HG02588 (cell line): ENCODE measurements at regions not wholly inside any gene's neighbourhood (a gene's known extent, or its start where the extent isn't known, plus 50 kb on each side); places are given as distances from the start of the nearest gene placed in this dataset.
"Not testable (repeated sequence)": the region's sequence is repeated elsewhere in the genome, so short reads cannot be mapped to it uniquely, and the experiment has no call there.

Source experiments
- ATAC-seq: cut with Tn5 transposase; IDR thresholded peaks from one replicate; pipeline ENCODE4 v1.9.1; 2021; ENCODE audit warnings: mild to moderate bottlenecking, moderate library complexity; ENCODE audit not compliant: unreplicated experiment

DNA sequence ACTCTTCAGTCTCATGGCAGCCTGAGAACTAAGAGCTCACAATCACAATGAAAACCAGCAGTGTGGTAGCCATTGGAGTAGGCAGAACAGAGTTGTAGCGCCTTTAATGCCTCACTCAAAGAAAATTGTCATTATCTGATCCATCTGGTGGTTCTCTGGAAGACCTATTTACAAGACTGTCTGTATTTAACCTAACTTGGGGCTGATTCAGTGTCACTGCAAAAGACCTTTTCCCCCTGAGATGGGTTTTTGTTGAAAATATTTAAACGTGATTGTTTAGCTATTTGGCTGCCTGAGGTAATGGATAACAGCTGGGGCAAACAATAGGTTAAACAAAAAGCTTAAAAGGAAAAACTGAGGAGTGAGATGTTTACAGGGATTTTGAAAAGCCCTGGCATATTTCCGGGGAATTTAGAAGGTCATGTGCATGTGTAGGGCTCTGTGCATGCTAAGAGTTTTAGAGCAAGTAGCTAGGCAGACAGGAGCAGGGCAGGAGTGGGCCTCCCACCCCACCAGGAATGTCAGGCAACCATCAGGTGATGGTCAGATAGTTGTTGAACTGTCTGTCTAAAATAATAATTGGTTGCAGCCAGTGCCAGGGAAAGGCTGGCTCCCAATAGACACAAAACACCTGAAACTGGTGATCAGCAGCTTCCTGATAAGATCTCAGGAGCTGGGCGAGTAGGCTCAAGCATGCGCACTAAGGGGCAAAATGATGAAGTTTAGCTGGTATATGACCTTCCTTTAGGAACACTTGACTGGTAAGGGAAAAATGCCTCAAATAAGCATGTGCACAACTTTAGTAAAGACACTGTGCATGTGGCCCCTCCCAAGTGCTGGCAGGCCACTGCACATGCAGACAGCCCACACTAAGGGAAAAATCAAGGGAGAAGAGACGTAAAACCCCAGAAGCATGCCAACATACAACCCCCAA, 70.8 kb upstream of the AKIRIN2 start:
- ATAC-seq: no peak

DNA sequence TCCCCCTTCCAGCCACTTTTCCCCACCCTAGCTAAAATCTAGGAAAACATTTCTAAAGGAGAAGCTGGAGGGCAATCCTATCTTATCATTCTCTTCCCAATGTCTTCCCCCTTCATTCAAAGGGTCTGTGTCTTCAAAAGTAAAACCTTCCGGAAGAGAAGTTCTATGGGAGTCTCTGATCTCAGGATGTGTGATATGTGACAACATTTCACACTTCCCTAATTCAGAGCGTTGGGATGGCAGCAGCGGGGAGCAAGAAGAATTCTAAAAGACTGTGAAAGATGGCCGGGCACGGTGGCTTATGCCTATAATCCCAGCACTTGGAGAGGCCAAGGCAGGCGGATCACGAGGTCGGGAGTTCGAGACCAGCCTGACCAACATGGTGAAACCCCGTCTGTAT, 65.4 kb upstream of the AKIRIN2 start:
- no peak for ATAC-seq

DNA sequence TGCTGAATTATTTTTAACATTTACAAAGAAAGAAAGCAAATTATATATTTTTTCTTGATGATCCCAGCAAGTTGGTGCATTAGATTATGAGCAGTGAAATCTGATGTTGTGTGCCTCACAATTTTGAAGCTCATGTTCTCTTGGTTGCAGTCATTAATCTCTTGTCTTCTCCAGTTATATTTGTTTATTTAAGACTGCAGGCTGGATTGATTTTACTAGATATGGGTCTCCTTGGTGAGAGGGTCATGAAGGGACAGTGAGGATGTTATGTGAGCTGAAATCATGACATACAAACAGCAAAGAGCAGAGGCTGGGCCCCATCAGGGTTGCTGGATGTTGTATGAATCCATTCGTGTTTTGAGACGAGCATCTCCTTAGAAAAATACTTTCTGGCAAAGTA, 64.2 kb upstream of the AKIRIN2 start:
- ATAC-seq: no peak

DNA sequence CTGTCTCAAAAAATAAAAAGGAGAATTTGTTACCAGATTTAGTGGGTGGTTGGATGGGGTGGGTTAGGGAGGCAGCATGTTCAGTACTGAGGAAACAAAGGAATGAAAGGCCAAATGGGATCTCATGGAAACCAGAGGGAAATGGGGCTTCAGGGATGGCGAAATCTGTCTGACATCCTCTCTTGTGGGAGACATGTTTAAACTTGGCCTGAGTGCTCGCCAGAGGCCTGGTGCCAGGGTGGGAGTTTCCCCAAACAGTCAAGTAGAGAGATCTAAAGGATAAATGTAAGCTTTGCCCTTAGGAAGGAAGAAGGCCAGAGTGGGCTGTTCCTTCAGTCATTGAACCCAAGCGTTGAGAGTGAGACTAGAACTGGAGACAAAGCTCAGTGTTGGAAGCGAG, 61.9 kb upstream of the AKIRIN2 start:
- ATAC-seq: no peak

DNA sequence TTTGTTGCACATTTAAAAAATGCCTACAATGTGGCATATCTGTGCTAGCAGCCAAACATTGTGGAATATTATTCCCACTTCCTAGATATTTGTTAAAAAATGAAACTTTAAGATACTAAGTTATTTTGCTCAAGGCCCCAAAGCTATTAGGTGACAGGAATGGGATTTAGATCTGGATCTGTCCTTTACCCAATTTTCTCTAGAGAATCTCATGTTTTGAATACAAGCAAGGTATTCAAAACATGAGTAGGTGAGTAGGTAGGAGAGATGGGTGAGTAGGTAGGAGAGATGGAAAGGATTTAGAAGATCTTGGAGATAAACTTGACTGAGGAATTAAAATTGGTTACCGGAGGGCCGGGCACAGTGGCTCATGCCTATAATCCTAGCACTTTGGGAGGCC, 61.2 kb upstream of the AKIRIN2 start:
- no peak for ATAC-seq

DNA sequence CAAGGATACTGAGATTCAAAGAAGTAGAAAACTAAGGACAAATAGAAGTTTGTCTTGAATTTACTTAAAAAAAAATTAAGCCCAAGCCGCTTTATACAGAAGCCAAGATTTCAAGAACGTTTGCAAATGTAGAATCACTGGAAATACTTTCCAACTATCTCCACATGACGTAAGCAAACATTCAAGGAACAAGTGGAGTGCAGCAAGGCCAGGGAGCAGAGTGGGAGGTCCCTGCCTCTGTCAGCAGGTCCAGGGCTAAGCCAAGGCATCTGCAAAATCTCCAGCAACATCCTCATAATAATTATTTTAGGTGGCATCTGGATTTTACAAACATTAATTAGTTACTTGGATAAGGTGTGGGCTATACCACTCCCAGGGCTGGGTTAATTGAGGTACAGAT, 60.1 kb upstream of the AKIRIN2 start:
- no peak for ATAC-seq

DNA sequence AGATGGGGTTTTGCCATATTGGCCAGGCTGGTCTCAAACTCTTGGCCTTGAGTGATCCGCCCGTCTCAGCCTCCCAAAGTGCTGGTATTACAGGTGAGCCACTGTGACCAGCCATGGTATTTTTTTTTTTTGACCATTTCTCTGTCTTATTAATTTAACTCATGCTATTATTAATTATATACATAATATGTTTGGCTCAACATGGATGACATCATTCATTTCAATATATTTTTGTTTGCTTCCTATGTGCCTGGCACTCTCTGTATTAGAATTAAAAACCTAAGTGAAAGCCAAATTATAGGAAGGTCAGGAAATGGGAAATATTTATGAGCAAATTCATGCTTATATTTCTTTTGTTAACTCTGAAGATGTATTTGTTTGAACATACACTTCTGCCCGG, 55.8 kb upstream of the AKIRIN2 start:
- no peak for ATAC-seq

DNA sequence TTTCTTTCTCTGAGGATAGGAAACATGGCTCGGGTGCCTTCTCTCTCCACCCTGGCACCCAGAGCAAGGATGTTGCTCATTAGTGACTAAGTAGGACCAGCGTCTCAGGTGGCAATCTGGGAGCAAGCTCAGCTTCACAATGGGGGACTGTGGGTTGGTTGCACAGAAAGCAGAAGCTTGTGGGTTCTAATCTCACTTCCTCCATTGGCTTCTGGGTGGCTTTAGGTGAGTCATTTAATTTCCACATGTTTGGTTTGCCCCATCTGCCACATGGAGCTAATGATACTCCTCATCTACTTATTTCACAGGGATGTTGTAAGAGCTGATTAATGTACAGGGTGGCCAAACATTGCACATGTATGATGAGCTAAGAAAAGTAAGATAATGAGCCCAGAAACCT, 54.8 kb upstream of the AKIRIN2 start:
- ATAC-seq: peak; percentile 96

DNA sequence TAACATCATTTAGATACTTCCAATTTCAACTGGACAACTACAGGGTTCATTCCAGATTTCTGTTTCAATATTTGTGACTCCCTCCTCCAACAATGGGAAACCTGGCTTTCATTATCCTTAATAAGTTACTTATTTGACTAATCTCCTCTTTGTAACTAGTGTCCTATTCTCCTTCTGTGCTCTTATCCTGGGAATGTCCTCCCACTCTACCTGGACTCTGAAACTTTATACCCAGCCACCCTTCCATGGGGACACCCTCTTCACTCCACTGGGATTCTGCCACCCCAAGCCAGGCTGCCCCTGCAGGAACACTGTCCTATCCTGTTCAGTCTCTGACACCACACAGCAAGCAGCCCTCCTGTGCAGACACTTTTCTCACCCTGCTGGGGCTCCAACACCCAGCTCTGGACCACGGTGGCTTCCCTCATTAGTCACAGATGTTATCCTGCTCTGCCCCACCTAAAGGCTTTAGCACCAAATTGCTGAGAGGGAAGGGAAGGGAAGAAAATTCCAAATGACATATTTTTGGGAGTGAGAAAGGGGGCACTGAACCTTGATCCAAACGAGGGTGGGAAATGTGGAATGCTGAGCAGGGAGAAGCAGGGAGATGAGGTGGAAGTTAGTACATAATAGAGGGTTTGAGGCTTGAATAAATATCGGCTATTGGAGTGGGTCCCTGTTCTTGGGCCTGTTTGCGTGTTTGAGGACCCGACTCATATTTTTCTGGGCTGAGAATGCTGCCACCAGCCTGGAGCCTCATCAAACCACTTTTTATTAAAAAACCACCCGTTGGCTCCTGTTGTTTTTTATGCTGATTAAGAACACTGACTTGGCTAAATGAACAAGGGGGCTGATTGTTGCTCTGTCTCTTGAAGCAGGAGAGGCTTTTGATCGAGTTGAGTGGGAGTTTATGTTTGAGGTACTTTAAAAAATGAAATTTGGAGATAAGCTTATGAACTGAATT, 54.0 kb upstream of the AKIRIN2 start:
- ATAC-seq: no peak

DNA sequence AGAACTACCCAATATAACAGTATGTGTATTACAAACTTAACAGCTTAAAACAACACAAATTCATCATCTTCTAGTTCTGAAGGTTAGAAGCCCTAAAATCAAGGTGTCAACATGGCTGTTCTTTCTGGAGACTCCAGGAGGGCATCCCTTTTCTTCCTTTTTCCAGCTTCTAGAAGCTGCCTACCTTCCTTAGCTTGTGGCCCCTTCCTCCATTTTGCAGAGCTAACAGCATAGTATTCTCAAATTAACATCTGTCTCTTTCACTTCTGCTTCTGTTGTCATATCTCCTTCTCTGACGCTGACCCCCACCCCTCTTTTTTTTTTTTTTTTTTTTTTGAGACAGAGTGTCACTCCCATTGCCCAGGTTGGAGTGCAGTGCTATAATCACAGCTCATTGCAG, 52.8 kb upstream of the AKIRIN2 start:
- ATAC-seq: no peak

DNA sequence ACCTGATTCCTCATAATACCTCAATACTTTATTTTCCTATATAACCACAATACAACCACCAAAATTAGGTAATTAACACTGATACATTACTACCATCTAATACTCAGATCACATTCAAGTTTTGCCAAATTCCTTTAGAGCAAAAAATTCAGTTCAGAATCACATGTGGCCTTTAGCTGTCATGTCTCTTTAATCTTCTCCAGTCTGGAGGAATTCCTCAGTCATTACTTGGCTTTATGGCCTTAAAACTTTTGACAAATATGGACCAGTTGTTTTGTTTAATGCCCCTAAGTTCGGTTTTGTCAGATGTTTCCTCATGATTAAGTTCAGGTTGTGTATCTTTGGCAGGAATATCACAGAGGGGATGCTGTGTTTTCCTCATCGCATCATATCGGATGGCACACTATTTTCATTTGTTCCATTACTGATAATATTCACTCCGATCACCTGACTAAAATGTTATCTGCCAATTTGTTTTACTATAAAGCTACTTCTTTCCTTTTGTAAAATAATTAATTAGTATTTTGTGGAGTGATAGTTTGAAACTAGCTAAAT, 51.2 kb upstream of the AKIRIN2 start:
- ATAC-seq: no peak

DNA sequence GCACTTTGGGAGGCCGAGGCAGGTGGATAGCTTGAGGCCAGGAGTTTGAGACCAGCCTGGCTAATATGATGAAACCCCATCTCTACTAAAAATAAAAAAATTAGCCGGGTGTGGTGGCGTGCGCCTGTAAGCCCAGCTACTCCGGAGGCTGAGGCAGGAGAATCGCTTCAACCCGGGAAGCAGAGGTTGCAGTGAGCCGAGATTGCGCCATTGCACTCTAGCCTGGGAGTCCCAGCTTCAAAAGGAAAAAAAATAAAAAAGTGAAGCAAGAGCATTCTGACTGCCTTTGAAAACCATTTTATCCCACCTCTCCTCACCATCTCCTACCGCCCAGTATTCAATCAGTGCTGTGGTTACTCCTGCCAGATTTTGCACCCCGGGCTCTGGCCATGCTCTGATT, 50.5 kb upstream of the AKIRIN2 start:
- ATAC-seq: not testable (repeated sequence)
